Activated naive CD8-positive, alpha-beta T cell treated with anti-CD3 and anti-CD28 coated beads, Interleukin-2, amount 50 U/mL, for 16 hours (primary cell): ENCODE measurements at regions not wholly inside any gene's neighbourhood (a gene's known extent, or its start where the extent isn't known, plus 50 kb on each side); places are given as distances from the start of the nearest gene placed in this dataset.

Source experiments
- DNase-seq: peaks from one replicate; pipeline ENCODE4 v3.0.0-alpha.2; 2020; ENCODE audit warnings: low read depth, low spot score

GRCh38 chrX:39541881-39542280, 555.9 kb downstream of the BCOR start:
- no peak for DNase-seq

- no peak for DNase-seq
These were observed 555.4 kb downstream of the BCOR start for GRCh38 chrX:39542316-39542715.

GRCh38 chrX:39550795-39551361, 546.9 kb downstream of the BCOR start:
- no peak for DNase-seq

- DNase-seq: no peak
These were observed 546.0 kb downstream of the BCOR start for GRCh38 chrX:39551762-39552161.

DNA sequence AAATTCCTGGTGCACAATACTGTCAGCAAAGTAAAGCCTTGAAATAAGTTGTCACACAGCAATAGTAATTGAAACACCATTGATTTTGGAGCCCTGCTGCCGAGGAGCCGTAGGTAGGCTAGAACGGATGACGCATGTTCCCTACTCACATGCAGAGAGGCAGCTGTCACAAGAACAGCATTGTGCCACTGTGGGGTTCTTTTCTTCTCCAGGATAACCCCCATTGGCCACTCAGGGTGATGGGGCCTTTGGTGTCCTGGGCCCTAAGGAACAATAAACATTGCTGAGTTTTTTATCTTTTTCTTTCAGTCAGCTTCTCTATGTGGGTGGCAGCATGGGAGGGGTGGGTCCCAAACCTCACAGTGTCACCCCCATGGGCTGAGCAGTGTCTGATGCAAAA, 542.3 kb downstream of the BCOR start:
- DNase-seq: no peak

DNA sequence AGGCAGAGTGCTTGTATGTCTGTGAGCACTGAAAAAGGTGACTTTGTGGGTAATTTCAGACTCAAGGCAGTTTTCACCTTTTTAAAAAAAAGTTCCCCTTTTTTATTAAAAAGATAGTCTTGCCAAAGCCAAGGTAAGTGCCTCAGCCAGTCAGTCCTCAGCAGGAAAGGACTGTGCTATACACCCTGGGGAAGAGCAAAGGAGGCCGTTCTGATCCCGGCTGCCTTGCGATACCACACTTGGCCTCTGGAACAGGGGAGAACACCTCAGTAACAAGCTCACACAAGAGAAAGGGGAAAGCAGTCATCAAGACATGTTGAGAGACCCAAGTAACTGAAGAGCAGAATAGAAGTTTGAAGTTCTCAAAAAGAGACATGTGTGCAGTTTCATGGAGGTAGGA, 541.7 kb downstream of the BCOR start:
- no peak for DNase-seq

DNA sequence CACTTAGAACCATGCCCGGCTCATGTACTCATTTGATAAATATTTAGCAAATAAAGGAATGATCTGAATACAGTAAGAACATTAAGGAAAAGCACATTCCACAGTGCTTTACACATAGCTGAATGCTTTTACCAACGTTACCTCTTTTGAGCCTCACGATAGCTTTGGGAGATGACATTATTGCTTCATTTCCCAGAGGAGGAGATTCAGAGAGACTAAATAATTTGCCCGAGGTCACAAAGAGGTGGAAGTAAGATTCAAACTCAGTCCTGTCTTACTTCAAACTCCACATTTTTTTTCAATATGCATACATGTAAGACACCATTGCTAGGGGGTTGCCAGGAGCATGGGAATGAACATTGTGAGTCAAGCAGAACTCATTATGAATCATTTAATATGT, 538.5 kb downstream of the BCOR start:
- DNase-seq: no peak

- no peak for DNase-seq
These were observed 537.5 kb downstream of the BCOR start for GRCh38 chrX:39560271-39560670.

DNA sequence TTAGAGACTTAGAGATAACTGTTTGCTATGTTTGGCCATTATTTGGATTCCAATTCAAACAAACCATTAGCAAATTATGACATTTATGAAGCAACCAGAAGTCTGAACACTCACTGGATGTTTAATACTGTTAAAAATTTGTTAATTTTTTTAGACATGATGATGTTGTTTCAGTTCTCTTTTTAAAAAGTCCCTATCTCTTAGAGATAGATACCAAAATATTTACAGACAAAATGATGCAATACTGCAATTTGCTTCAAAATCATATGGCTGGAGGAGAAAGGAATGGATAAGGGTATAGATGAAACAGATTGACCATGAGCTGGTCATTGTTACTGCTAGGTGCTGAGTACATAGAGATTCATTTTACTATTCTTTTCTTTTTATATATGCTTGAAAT, 534.6 kb downstream of the BCOR start:
- no peak for DNase-seq

- DNase-seq: no peak
These were observed 533.0 kb downstream of the BCOR start for GRCh38 chrX:39564751-39565150.

DNA sequence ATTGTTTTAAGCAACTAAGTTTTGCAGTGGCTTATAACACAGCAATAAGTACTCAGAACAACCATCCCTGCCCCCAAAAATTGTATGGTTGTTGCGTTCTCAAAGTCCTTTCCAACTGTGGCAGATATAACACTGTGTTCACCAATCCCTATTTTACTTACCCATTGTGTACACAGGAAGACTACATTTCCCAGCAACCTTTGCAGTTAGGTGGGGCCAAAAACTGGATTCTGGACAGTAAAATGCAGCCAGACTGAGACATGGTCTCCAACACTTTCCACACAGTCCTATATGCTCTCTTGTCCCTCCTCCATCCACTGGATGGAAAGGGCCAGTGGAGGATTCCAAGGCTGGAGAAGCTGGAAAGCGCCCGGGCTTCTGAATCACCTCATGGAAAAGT, 523.6 kb downstream of the BCOR start:
- DNase-seq: no peak

GRCh38 chrX:39576041-39576872, 521.5 kb downstream of the BCOR start:
- DNase-seq: no peak

- no peak for DNase-seq
These were observed 520.4 kb downstream of the BCOR start for GRCh38 chrX:39577206-39577984.

- no peak for DNase-seq
These were observed 519.5 kb downstream of the BCOR start for GRCh38 chrX:39577985-39578869.

DNA sequence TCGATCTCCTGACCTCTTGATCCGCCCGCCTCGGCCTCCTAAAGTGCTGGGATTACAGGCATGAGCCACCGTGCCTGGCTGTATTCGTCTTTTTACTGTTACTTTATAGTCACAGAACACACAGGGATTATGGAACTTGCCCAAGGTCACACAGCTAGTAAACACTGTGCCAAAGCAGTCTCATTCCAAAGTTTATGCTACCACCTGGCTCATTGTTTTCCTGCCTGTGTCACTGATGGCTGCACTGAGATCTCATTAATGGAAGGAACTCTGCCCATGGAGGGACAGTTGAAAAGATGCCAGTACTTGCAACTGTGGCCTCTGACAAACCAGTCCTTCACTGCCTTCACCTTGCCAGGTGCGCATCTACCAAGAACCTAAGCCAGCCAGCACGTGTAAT, 517.7 kb downstream of the BCOR start:
- DNase-seq: no peak

- DNase-seq: no peak
These were observed 516.3 kb downstream of the BCOR start for GRCh38 chrX:39581411-39581810.

GRCh38 chrX:39582091-39582490, 515.7 kb downstream of the BCOR start:
- no peak for DNase-seq

GRCh38 chrX:39582976-39583375, 514.8 kb downstream of the BCOR start:
- no peak for DNase-seq

DNA sequence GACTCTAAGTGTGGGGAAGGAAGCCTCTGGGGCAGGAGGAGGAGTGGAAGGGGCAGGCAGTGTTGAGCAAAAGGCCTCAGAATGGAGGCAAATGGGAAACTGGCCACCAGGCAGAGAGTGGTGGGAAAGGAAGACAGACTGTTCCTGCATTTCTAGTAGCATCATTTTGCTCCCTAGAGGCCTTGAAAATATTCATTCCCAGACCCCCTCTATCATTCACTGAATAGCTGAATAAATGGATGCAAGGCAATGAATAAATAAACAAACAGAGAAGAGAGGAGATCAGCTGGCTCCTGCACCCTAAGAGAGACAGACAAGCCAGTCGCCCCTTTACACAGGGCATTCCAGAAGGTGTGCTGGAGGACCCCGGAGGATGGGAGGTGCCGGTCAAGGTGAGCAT, 511.9 kb downstream of the BCOR start:
- no peak for DNase-seq

- DNase-seq: no peak
These were observed 511.4 kb downstream of the BCOR start for GRCh38 chrX:39586359-39586758.

DNA sequence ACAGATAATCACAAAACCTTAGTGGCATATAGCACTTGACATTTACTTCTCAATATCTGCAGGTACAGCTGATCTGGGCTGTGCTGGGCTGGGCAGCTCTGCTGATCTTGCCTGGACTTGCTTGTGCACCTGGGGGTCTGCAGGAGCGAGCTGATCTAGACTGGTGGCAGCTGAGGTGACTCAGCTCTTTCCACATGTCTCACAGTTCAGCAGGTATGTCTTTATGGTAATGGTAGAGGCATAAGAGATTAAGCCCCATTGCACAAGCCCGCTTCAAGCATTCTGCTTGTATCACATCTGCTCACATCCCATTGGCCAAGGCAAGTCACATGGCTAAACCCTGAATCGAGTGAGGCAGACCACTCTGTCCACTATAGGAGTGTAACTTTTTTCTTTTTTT, 506.7 kb downstream of the BCOR start:
- DNase-seq: no peak

- DNase-seq: no peak
These were observed 505.0 kb downstream of the BCOR start for GRCh38 chrX:39592776-39593175.
